GM23338 (cell line): ENCODE measurements at regions not wholly inside any gene's neighbourhood (a gene's known extent, or its start where the extent isn't known, plus 50 kb on each side); places are given as distances from the start of the nearest gene placed in this dataset.

Experiments
- ATAC-seq: fragments of 200-7000 bp; cut with Tn5 transposase; 3 replicates; pipeline ENCODE4 v1.9.1; 2020
- DNase-seq: peaks from one replicate; pipeline ENCODE4 v3.0.0-alpha.2; 2015; ENCODE audit warnings: low spot score
- H2AFZ ChIP-seq: fragments of 200-600 bp; sonication (generic); 2 replicates; pipeline ENCODE4 v1.8.0; 2016; ENCODE audit warnings: antibody characterized with exemption, mild to moderate bottlenecking, moderate library complexity
- H3F3A ChIP-seq: fragments of 200-600 bp; sonication (generic); replicated peaks from 2 replicates; pipeline ENCODE4 v1.8.0; 2017; ENCODE audit warnings: antibody characterized with exemption, mixed run types, low read depth
- H3K27ac ChIP-seq: fragments of 200-600 bp; sonication (generic); 2 replicates; pipeline ENCODE4 v1.6.1; 2016; ENCODE audit warnings: low read depth
- H3K27me3 ChIP-seq: fragments of 200-600 bp; sonication (generic); 2 replicates; pipeline ENCODE4 v1.8.0; 2016; ENCODE audit warnings: mild to moderate bottlenecking, mixed run types, moderate library complexity; ENCODE audit not compliant: insufficient read depth
- H3K36me3 ChIP-seq: fragments of 200-600 bp; sonication (generic); 2 replicates; pipeline ENCODE4 v1.8.0; 2016; ENCODE audit warnings: mild to moderate bottlenecking; ENCODE audit not compliant: insufficient read depth
- H3K4me1 ChIP-seq: fragments of 200-600 bp; sonication (generic); 2 replicates; pipeline ENCODE4 v1.8.0; 2016; ENCODE audit warnings: mild to moderate bottlenecking, moderate library complexity; ENCODE audit not compliant: insufficient read depth
- H3K4me2 ChIP-seq: fragments of 200-600 bp; sonication (generic); 2 replicates; pipeline ENCODE4 v1.7.1; 2017; ENCODE audit warnings: mixed run types
- H3K4me3 ChIP-seq: fragments of 200-600 bp; sonication (generic); 2 replicates; pipeline ENCODE4 v1.6.1; 2016; ENCODE audit warnings: mixed run types
- H3K79me2 ChIP-seq: fragments of 200-600 bp; sonication (generic); replicated peaks from 2 replicates; pipeline ENCODE4 v1.8.0; 2017; ENCODE audit warnings: mild to moderate bottlenecking; ENCODE audit not compliant: insufficient read depth
- H3K9me2 ChIP-seq: fragments of 200-600 bp; sonication (generic); 2 replicates; pipeline ENCODE4 v1.8.0; 2017; ENCODE audit not compliant: insufficient read depth
- H4K20me1 ChIP-seq: fragments of 200-600 bp; sonication (generic); replicated peaks from 2 replicates; pipeline ENCODE4 v1.8.0; 2017; ENCODE audit warnings: mild to moderate bottlenecking; ENCODE audit not compliant: insufficient read depth
- H3K27ac Mint-ChIP-seq: 2 replicates; pipeline ENCODE4 v1.8.0; 2020; ENCODE audit warnings: inconsistent platforms, mild to moderate bottlenecking, moderate library complexity, mixed read lengths
- H3K27me3 Mint-ChIP-seq: 3 replicates; pipeline ENCODE4 v1.8.0; 2022; ENCODE audit warnings: low read depth, mild to moderate bottlenecking, moderate library complexity, mixed read lengths, inconsistent platforms; ENCODE audit not compliant: insufficient read depth, poor library complexity
- H3K36me3 Mint-ChIP-seq: 3 replicates; pipeline ENCODE4 v1.8.0; 2021; ENCODE audit warnings: low read depth, mild to moderate bottlenecking, inconsistent platforms, moderate library complexity, mixed read lengths
- H3K4me1 Mint-ChIP-seq: 3 replicates; pipeline ENCODE4 v1.8.0; 2020; ENCODE audit warnings: mild to moderate bottlenecking, inconsistent platforms, mixed read lengths
- H3K4me3 Mint-ChIP-seq: 3 replicates; pipeline ENCODE4 v1.8.0; 2021; ENCODE audit warnings: moderate library complexity, mild to moderate bottlenecking, inconsistent platforms, mixed read lengths
- H3K9me3 Mint-ChIP-seq: 3 replicates; pipeline ENCODE4 v1.8.0; 2020; ENCODE audit warnings: moderate library complexity, mild to moderate bottlenecking, inconsistent platforms, mixed read lengths
- CREB1 ChIP-seq: fragments of 250-450 bp; sonication (Bioruptor Pico); IDR thresholded peaks from 2 replicates; pipeline ENCODE4 v1.5.0; 2020; ENCODE audit warnings: low read depth, mild to moderate bottlenecking, moderate library complexity
- CTCF ChIP-seq, 2 experiments: fragments of 200-600 bp in 1 of 2; sonication (generic) in 1 of 2; conservative IDR thresholded peaks; 2 replicates each; pipeline versions ENCODE4 v1.5.1 to v1.6.1; 2016 to 2017; ENCODE audit warnings: antibody characterized with exemption in 2 of 2, low read depth in 2 of 2, mild to moderate bottlenecking in 2 of 2, moderate library complexity in 1 of 2
- EZH2 ChIP-seq: fragments of 200-600 bp; sonication (generic); IDR thresholded peaks from one replicate; pipeline ENCODE4 v1.8.0; 2017; ENCODE audit warnings: antibody characterized with exemption, mild to moderate bottlenecking, low read depth; ENCODE audit not compliant: unreplicated experiment
- EZH2phosphoT487 ChIP-seq: fragments of 200-600 bp; sonication (generic); IDR thresholded peaks from one replicate; pipeline ENCODE4 v1.8.1; 2018; ENCODE audit warnings: antibody characterized with exemption; ENCODE audit not compliant: unreplicated experiment
- JUNB ChIP-seq: IDR thresholded peaks from one replicate; pipeline ENCODE4 v1.6.1; 2016; ENCODE audit warnings: antibody characterized with exemption; ENCODE audit not compliant: unreplicated experiment
- NANOG ChIP-seq: IDR thresholded peaks from 2 replicates; pipeline ENCODE4 v1.6.1; 2016; ENCODE audit warnings: antibody characterized with exemption, borderline replicate concordance
- POLR2AphosphoS5 ChIP-seq: IDR thresholded peaks from 2 replicates; pipeline ENCODE4 v1.6.1; 2016; ENCODE audit warnings: antibody characterized with exemption, low read depth
- STAT1 ChIP-seq: IDR thresholded peaks from one replicate; pipeline ENCODE4 v1.6.1; 2016; ENCODE audit warnings: antibody characterized with exemption; ENCODE audit not compliant: unreplicated experiment
- ZNF114 ChIP-seq: fragments of 250-450 bp; sonication (Bioruptor Pico); IDR thresholded peaks from 2 replicates; pipeline ENCODE4 v1.5.0; 2020; ENCODE audit warnings: mild to moderate bottlenecking, moderate library complexity
- ZNF331 ChIP-seq: fragments of 250-450 bp; sonication (Bioruptor Pico); IDR thresholded peaks from 2 replicates; pipeline ENCODE4 v1.5.0; 2020; ENCODE audit warnings: low read depth, mild to moderate bottlenecking, moderate library complexity
- TF ChIP-seq, protein P1 (sequence below): IDR thresholded peaks from one replicate; pipeline ENCODE4 v1.6.1; 2018; ENCODE audit warnings: antibody characterized with exemption; ENCODE audit not compliant: unreplicated experiment
- TF ChIP-seq, protein P2 (sequence below): IDR thresholded peaks from 2 replicates; pipeline ENCODE4 v1.6.1; 2016; ENCODE audit warnings: antibody characterized with exemption

- H3K4me3 ChIP-seq: no peak overlapping the region
- no peaks in the 10 kb centered on the region for H3K79me2 ChIP-seq
- H3K27me3 Mint-ChIP-seq: peaks cover 5% of the 10 kb centered on the region
- H3K36me3 Mint-ChIP-seq: no peaks in the 10 kb centered on the region
- H3K4me2 ChIP-seq: no peak overlapping the region
- H3K4me1 Mint-ChIP-seq: no peaks in the 10 kb centered on the region
- no peak overlapping the region for H2AFZ ChIP-seq
- peaks cover 15% of the 10 kb centered on the region; the same call in 1 of the 2 replicates for H3K9me2 ChIP-seq
- no peak overlapping the region for H3K27ac ChIP-seq
- H4K20me1 ChIP-seq: no peaks in the 10 kb centered on the region
- no peaks in the 10 kb centered on the region for H3F3A ChIP-seq
- TF ChIP-seq CTCF (conservative IDR thresholded peaks at IDR 0.05; ENCODE audit: low read depth in 2 of 2) (no peak), CREB1 (CRISPR knock-in tag) (no peak), ZNF114 (no peak), POLR2AphosphoS5 (no peak), NANOG (no peak), ZNF331 (CRISPR knock-in tag) (no peak), JUNB (no peak), EZH2phosphoT487 (no peak), STAT1 (no peak), EZH2 (no peak)
- TF ChIP-seq, protein P1, sequence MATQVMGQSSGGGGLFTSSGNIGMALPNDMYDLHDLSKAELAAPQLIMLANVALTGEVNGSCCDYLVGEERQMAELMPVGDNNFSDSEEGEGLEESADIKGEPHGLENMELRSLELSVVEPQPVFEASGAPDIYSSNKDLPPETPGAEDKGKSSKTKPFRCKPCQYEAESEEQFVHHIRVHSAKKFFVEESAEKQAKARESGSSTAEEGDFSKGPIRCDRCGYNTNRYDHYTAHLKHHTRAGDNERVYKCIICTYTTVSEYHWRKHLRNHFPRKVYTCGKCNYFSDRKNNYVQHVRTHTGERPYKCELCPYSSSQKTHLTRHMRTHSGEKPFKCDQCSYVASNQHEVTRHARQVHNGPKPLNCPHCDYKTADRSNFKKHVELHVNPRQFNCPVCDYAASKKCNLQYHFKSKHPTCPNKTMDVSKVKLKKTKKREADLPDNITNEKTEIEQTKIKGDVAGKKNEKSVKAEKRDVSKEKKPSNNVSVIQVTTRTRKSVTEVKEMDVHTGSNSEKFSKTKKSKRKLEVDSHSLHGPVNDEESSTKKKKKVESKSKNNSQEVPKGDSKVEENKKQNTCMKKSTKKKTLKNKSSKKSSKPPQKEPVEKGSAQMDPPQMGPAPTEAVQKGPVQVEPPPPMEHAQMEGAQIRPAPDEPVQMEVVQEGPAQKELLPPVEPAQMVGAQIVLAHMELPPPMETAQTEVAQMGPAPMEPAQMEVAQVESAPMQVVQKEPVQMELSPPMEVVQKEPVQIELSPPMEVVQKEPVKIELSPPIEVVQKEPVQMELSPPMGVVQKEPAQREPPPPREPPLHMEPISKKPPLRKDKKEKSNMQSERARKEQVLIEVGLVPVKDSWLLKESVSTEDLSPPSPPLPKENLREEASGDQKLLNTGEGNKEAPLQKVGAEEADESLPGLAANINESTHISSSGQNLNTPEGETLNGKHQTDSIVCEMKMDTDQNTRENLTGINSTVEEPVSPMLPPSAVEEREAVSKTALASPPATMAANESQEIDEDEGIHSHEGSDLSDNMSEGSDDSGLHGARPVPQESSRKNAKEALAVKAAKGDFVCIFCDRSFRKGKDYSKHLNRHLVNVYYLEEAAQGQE: no peak
- H3K9me3 Mint-ChIP-seq: no peaks in the 10 kb centered on the region
- no peak overlapping the region for H3K27ac Mint-ChIP-seq
- H3K27me3 ChIP-seq: no peaks in the 10 kb centered on the region
- H3K36me3 ChIP-seq: no peaks in the 10 kb centered on the region
- ATAC-seq: no peak
- no peak overlapping the region for H3K4me3 Mint-ChIP-seq
- H3K4me1 ChIP-seq: no peaks in the 10 kb centered on the region
- DNase-seq: no peak
Observed at GRCh38 chr5:133761632-133762031, 149.3 kb upstream of the FSTL4 start.

- no peak for DNase-seq
- Histone ChIP-seq H3K79me2 (no peaks in the 10 kb centered on the region), H4K20me1 (no peaks in the 10 kb centered on the region), H3K27me3 (no peaks in the 10 kb centered on the region), H3K27ac (no peak overlapping the region), H3K9me2 (peaks cover 15% of the 10 kb centered on the region; the same call in 1 of the 2 replicates), H3K36me3 (no peaks in the 10 kb centered on the region), H3K4me1 (no peaks in the 10 kb centered on the region), H3K4me2 (no peak overlapping the region), H2AFZ (no peak overlapping the region), H3K4me3 (no peak overlapping the region), H3F3A (no peaks in the 10 kb centered on the region)
- ATAC-seq: no peak
- Mint-ChIP-seq H3K4me3 (no peak overlapping the region), H3K36me3 (no peaks in the 10 kb centered on the region), H3K27ac (no peak overlapping the region), H3K4me1 (no peaks in the 10 kb centered on the region), H3K9me3 (no peaks in the 10 kb centered on the region), H3K27me3 (peaks cover 5% of the 10 kb centered on the region)
- TF ChIP-seq, protein P1: no peak
- TF ChIP-seq JUNB (no peak), EZH2phosphoT487 (no peak), NANOG (no peak), STAT1 (no peak), ZNF331 (CRISPR knock-in tag) (no peak), POLR2AphosphoS5 (no peak), ZNF114 (no peak)
- TF ChIP-seq, protein P2, sequence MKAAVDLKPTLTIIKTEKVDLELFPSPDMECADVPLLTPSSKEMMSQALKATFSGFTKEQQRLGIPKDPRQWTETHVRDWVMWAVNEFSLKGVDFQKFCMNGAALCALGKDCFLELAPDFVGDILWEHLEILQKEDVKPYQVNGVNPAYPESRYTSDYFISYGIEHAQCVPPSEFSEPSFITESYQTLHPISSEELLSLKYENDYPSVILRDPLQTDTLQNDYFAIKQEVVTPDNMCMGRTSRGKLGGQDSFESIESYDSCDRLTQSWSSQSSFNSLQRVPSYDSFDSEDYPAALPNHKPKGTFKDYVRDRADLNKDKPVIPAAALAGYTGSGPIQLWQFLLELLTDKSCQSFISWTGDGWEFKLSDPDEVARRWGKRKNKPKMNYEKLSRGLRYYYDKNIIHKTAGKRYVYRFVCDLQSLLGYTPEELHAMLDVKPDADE: no peak
Observed at GRCh38 chr5:133760532-133760931, 148.2 kb upstream of the FSTL4 start.
